K562 (cell line): ENCODE measurements at regions not wholly inside any gene's neighbourhood (a gene's known extent, or its start where the extent isn't known, plus 50 kb on each side); places are given as distances from the start of the nearest gene placed in this dataset.

ENCODE experiments used
- ATAC-seq: fragments of 200-7000 bp; cut with Tn5 transposase; 3 replicates; pipeline ENCODE4 v1.9.1; 2020; ENCODE audit warnings: moderate library complexity
- BruUV-seq: library from RNA; stranded (reverse); fragments of 400-500 nt; replicated peaks from 2 replicates; lab custom pipeline; 2021; lab: Mats Ljungman, UMichigan
- CTCF ChIA-PET: fragments of 300-600 bp; formaldehyde crosslinking; extraction: SDS; loops from one replicate; lab custom pipeline; 2021; ENCODE audit warnings: low intra/inter-chr PET ratio; lab: Yijun Ruan, JAX
- POLR2A ChIA-PET: fragments of 300-600, 350-650 bp; sonication (Branson Sonifier 250); formaldehyde crosslinking; extraction: SDS; loops from one replicate; lab custom pipeline; 2021; ENCODE audit warnings: antibody characterized with exemption, inconsistent platforms; lab: Yijun Ruan, JAX
- DNase-seq, 4 experiments: peaks; one replicate each; pipeline versions ENCODE4 v3.0.0 to v3.0.0-alpha.2; 2011 to 2018; ENCODE audit warnings: low spot score in 3 of 4, mixed read lengths in 3 of 4; ENCODE audit errors: extremely low read depth in 1 of 4
- FAIRE-seq: peaks from 2 replicates; lab custom pipeline; 2011; peaks lifted over from hg19 to GRCh38; lab: Jason Lieb, UNC
- H2AFZ ChIP-seq: 2 replicates; pipeline ENCODE4 v1.6.0; 2011; ENCODE audit warnings: low read depth, low read length, control low read depth, inconsistent platforms
- H3K27ac ChIP-seq: fragments of 200-600 bp; 3 replicates; pipeline ENCODE4 v1.8.0; 2011; ENCODE audit warnings: low read depth, mild to moderate bottlenecking, control low read depth, inconsistent platforms, low read length, moderate library complexity, mixed read lengths; ENCODE audit errors: extremely low read depth
- H3K27me3 ChIP-seq, 2 experiments: fragments of 300-600 bp in 1 of 2; 2 replicates in 1 of 2; 3 replicates in 1 of 2; pipeline versions ENCODE4 v1.6.0 to v1.8.0; 2011; ENCODE audit warnings: inconsistent platforms in 2 of 2, low read length in 2 of 2, mild to moderate bottlenecking in 1 of 2, mixed read lengths in 1 of 2, moderate library complexity in 1 of 2; ENCODE audit not compliant: control insufficient read depth in 2 of 2, insufficient read depth in 2 of 2
- H3K36me3 ChIP-seq: fragments of 300-600 bp; 3 replicates; pipeline ENCODE4 v1.8.0; 2011; ENCODE audit warnings: mild to moderate bottlenecking, low read length, inconsistent platforms; ENCODE audit not compliant: control insufficient read depth, insufficient read depth
- H3K4me1 ChIP-seq, 2 experiments: fragments of 200-600 bp in 1 of 2; replicated peaks in 1 of 2; 2 replicates in 1 of 2; 3 replicates in 1 of 2; pipeline versions ENCODE4 v1.5.1 to v1.8.0; 2011; ENCODE audit warnings: inconsistent platforms in 2 of 2, low read length in 2 of 2, mild to moderate bottlenecking in 1 of 2, mixed read lengths in 1 of 2, moderate library complexity in 1 of 2; ENCODE audit not compliant: control insufficient read depth in 2 of 2, insufficient read depth in 2 of 2
- H3K4me2 ChIP-seq: 2 replicates; pipeline ENCODE4 v1.6.1; 2011; ENCODE audit warnings: low read length, control low read depth, inconsistent platforms, mixed read lengths; ENCODE audit not compliant: insufficient read depth
- H3K4me3 ChIP-seq: fragments of 200-600 bp; sonication (generic), shearing (Covaris generic); 2 replicates; pipeline ENCODE4 v1.5.1; 2016; ENCODE audit warnings: control low read depth, inconsistent platforms
- H3K79me2 ChIP-seq: fragments of 200-600 bp; 3 replicates; pipeline ENCODE4 v1.8.0; 2011; ENCODE audit warnings: low read length, inconsistent platforms; ENCODE audit not compliant: control insufficient read depth, insufficient read depth
- H3K9ac ChIP-seq, 2 experiments: 2 replicates each; pipeline versions ENCODE4 v1.6.0 to v1.6.1; 2011; ENCODE audit warnings: low read depth in 2 of 2, low read length in 2 of 2, control low read depth in 1 of 2, inconsistent platforms in 1 of 2, mild to moderate bottlenecking in 1 of 2, mixed read lengths in 1 of 2; ENCODE audit not compliant: insufficient read depth in 1 of 2
- H3K9me1 ChIP-seq: one replicate; pipeline ENCODE4 v1.6.0; 2011; ENCODE audit warnings: inconsistent platforms, mild to moderate bottlenecking, low read length, moderate library complexity; ENCODE audit not compliant: control insufficient read depth, insufficient read depth
- H3K9me3 ChIP-seq: replicated peaks from 2 replicates; pipeline ENCODE4 v1.5.1; 2011; ENCODE audit warnings: low read depth, low read length, inconsistent platforms; ENCODE audit not compliant: control insufficient read depth, insufficient read depth
- H4K20me1 ChIP-seq: replicated peaks from 2 replicates; pipeline ENCODE4 v1.6.1; 2011; ENCODE audit warnings: low read length, inconsistent platforms, mixed read lengths; ENCODE audit not compliant: control insufficient read depth, insufficient read depth
- ATF3 ChIP-seq, 2 experiments: fragments of 450-650 bp in 1 of 2; sonication (generic) in 1 of 2; formaldehyde crosslinking in 1 of 2; IDR thresholded peaks in 1 of 2; conservative IDR thresholded peaks in 1 of 2; 2 replicates each; pipeline versions ENCODE4 v1.6.1 to v1.8.1; 2016 to 2023; ENCODE audit warnings: mild to moderate bottlenecking in 2 of 2, moderate library complexity in 2 of 2, inconsistent platforms in 1 of 2, missing genetic modification reagents in 1 of 2
- BDP1 ChIP-seq: IDR thresholded peaks from 3 replicates; pipeline ENCODE4 v1.6.1; 2011; ENCODE audit not compliant: insufficient read length, insufficient read depth
- CCNT2 ChIP-seq: IDR thresholded peaks from 2 replicates; pipeline ENCODE4 v1.6.1; 2011; ENCODE audit warnings: borderline replicate concordance, low read depth, mild to moderate bottlenecking, moderate library complexity, mixed read lengths, low read length; ENCODE audit not compliant: insufficient read length; ENCODE audit errors: extremely low read depth
- DPF2 ChIP-seq: fragments of 450-650 bp; IDR thresholded peaks from 2 replicates; pipeline ENCODE4 v1.6.1; 2016
- HCFC1 ChIP-seq: IDR thresholded peaks from 2 replicates; pipeline ENCODE4 v1.6.1; 2012; ENCODE audit warnings: low read depth, low read length, improper control_type of control experiment
- HEY1 ChIP-seq: fragments of 250-450 bp; sonication (Bioruptor Pico); IDR thresholded peaks from 2 replicates; pipeline ENCODE4 v1.5.0; 2020; ENCODE audit warnings: mild to moderate bottlenecking, moderate library complexity, borderline replicate concordance
- MYC ChIP-seq, 2 experiments: fragments of 250-450 bp in 1 of 2; sonication (Bioruptor Pico) in 1 of 2; IDR thresholded peaks; 2 replicates each; pipeline versions ENCODE4 v1.5.1 to v1.6.1; 2012 to 2021; ENCODE audit warnings: low read depth in 2 of 2, borderline replicate concordance in 1 of 2, improper control_type of control experiment in 1 of 2, low read length in 1 of 2, mild to moderate bottlenecking in 1 of 2, moderate library complexity in 1 of 2
- POU5F1 ChIP-seq: fragments of 150-350 bp; IDR thresholded peaks from 2 replicates; pipeline ENCODE4 v1.6.1; 2014; ENCODE audit warnings: borderline replicate concordance, low read length, low read depth, mild to moderate bottlenecking; ENCODE audit not compliant: partially characterized antibody
- SREBF2 ChIP-seq: sonication (generic); formaldehyde crosslinking; IDR thresholded peaks from 2 replicates; pipeline ENCODE4 v1.4.0; 2020; ENCODE audit warnings: mild to moderate bottlenecking, missing genetic modification reagents
- THRAP3 ChIP-seq: fragments of 450-650 bp; IDR thresholded peaks from 2 replicates; pipeline ENCODE4 v1.6.1; 2016; ENCODE audit warnings: mild to moderate bottlenecking, inconsistent platforms, borderline replicate concordance
- TRIM28 ChIP-seq: fragments of 450-650 bp; IDR thresholded peaks from 2 replicates; pipeline ENCODE4 v1.6.1; 2017
- XRCC5 ChIP-seq: fragments of 200-400 bp; formaldehyde crosslinking; IDR thresholded peaks from 2 replicates; pipeline ENCODE4 v1.6.1; 2017; ENCODE audit warnings: low read depth, mild to moderate bottlenecking, low read length
- ZNF561 ChIP-seq: fragments of 450-650 bp; formaldehyde crosslinking; conservative IDR thresholded peaks from 2 replicates; pipeline ENCODE4 v1.4.0; 2020; ENCODE audit warnings: mild to moderate bottlenecking, moderate library complexity
- ZSCAN32 ChIP-seq: fragments of 450-650 bp; formaldehyde crosslinking; IDR thresholded peaks from 2 replicates; pipeline ENCODE4 v1.4.0; 2020; ENCODE audit warnings: mild to moderate bottlenecking, moderate library complexity
- whole genome bisulfite sequencing: fragments of 100-300 bp; shearing (Covaris generic); methylation state at CpG from one replicate; pipeline ENCODE4 v1.1.6; 2016; ENCODE audit warnings: low coverage, mixed read lengths; ENCODE audit not compliant: insufficient coverage; ENCODE audit errors: missing lambda C conversion rate; 5-methylcytosine and 5-hydroxymethylcytosine counted together
- in situ Hi-C: fragments of 300-500 bp; cut with MboI; formaldehyde crosslinking; loops from 4 replicates; pipeline ENCODE4 v1.15.0; 2018; ENCODE audit warnings: inconsistent platforms, mixed read lengths
- intact Hi-C: fragments of 100-400 bp; cut with micrococcal nuclease; formaldehyde crosslinking; loops from 2 replicates; pipeline ENCODE4 v1.14.2; 2022
- TF ChIP-seq, protein P1 (sequence below), 2 experiments: fragments of 450-650 bp; IDR thresholded peaks; 2 replicates each; pipeline ENCODE4 v1.6.1; 2016
- TF ChIP-seq, protein P2 (sequence below): sonication (generic); formaldehyde crosslinking; IDR thresholded peaks from 2 replicates; pipeline ENCODE4 v1.8.1; 2022; ENCODE audit warnings: missing genetic modification reagents

DNA sequence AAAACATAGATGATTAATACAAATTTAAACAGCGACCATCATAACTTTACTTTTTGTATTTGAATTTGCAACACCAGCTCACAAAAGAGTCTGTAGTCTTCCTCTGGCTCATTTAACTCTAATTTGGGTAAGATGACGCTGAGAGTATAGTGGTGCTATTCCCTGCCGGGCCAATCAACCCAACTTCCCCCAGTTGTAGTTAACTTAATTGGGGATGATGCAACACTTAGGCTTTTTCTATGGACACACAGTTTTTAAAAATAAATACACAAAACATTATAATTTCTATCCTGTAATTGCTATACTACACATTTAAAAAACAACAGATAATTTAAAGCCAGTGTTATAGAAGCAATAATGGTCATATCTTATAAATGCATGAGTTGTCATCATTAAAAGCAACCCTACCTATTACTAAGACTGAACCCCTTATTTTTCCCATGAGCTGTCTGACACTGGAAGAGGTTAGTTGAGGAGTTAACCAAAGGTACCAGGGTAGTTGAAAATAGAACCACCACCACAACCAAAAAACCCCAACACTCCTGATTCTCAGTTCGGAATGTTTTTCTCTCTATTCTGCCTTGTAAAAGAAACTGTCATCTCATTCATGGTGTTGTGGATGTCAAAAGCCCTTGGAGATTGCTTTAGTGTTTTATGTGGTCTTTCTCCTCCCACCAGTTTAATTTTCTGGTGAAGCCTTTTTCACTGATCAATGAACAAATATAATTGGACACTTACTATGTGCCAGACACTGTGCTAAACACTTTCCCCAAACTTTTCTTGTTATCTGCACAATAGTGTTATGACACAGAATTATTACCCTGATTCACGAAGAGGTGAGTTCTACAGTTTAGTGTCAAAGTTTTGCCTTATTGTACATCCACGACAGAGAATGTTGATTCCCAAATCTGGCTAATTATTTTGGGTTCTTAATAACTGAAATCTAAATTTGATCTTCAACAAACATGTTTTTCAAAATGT is 61.5 kb upstream of the RAPGEF2 start:
- H3K4me3 ChIP-seq: peak overlapping the region; percentile 21
- H3K4me1 ChIP-seq: peaks cover 20 to 33% of the 10 kb centered on the region in 2 experiments
- peak overlapping the region; percentile 63 for H2AFZ ChIP-seq
- POLR2A ChIA-PET: interaction anchor here (0.6 to 0.8 kb wide), 2 partner anchors 24 to 36 kb away, joined by 3 read pairs; no protein-coding TSS in a partner anchor
- peak overlapping the region; percentile 84 for H3K27ac ChIP-seq
- peak overlapping the region in 1 of 2 experiments; percentile 67; a peak in 2 of 4 replicates for H3K9ac ChIP-seq
- no peaks in the 10 kb centered on the region for H4K20me1 ChIP-seq
- CTCF ChIA-PET: no interaction called here
- no peaks in the 10 kb centered on the region for H3K9me1 ChIP-seq
- peak overlapping the region; percentile 72 for H3K4me2 ChIP-seq
- ATAC-seq: peak; percentile 28
- H3K36me3 ChIP-seq: no peaks in the 10 kb centered on the region
- no peak for DNase-seq
- H3K79me2 ChIP-seq: no peaks in the 10 kb centered on the region
- no peaks in the 10 kb centered on the region for H3K27me3 ChIP-seq
- in situ Hi-C loops (no loop called here), intact Hi-C loops (loop anchor here (2.0 to 5.0 kb wide), 2 partner anchors 61 to 111 kb away; partner anchors contain the start of gene RAPGEF2)
- no peak for FAIRE-seq
- H3K9me3 ChIP-seq: no peaks in the 10 kb centered on the region
- TSS peak; percentile 85 for BruUV-seq
- WGBS: 17% methylated on average over 6 of the region's 6 CpGs
- TF ChIP-seq THRAP3: no peak
- TF ChIP-seq XRCC5: no peak
- TF ChIP-seq TRIM28: no peak
- TF ChIP-seq ZSCAN32: peak; percentile 89
- no peak for TF ChIP-seq BDP1
- TF ChIP-seq, protein P1, sequence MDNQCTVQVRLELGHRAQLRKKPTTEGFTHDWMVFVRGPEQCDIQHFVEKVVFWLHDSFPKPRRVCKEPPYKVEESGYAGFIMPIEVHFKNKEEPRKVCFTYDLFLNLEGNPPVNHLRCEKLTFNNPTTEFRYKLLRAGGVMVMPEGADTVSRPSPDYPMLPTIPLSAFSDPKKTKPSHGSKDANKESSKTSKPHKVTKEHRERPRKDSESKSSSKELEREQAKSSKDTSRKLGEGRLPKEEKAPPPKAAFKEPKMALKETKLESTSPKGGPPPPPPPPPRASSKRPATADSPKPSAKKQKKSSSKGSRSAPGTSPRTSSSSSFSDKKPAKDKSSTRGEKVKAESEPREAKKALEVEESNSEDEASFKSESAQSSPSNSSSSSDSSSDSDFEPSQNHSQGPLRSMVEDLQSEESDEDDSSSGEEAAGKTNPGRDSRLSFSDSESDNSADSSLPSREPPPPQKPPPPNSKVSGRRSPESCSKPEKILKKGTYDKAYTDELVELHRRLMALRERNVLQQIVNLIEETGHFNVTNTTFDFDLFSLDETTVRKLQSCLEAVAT (IDR thresholded peaks at IDR 0.05): no peak
- TF ChIP-seq POU5F1: no peak
- TF ChIP-seq ATF3 (IDR thresholded peaks at IDR 0.05): peak; percentile 97
- TF ChIP-seq ATF3 (CRISPR knock-in tag; conservative IDR thresholded peaks at IDR 0.05): no peak
- TF ChIP-seq, protein P2, sequence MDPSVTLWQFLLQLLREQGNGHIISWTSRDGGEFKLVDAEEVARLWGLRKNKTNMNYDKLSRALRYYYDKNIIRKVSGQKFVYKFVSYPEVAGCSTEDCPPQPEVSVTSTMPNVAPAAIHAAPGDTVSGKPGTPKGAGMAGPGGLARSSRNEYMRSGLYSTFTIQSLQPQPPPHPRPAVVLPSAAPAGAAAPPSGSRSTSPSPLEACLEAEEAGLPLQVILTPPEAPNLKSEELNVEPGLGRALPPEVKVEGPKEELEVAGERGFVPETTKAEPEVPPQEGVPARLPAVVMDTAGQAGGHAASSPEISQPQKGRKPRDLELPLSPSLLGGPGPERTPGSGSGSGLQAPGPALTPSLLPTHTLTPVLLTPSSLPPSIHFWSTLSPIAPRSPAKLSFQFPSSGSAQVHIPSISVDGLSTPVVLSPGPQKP: no peak
- TF ChIP-seq MYC (IDR thresholded peaks at IDR 0.05; ENCODE audit: low read depth, low read length): no peak; the same call in 1 of the 2 replicates
- no peak for TF ChIP-seq MYC (CRISPR knock-in tag; IDR thresholded peaks at IDR 0.05; ENCODE audit: borderline replicate concordance, low read depth)
- no peak for TF ChIP-seq ZNF561 (CRISPR knock-in tag)
- TF ChIP-seq HEY1: no peak
- no peak for TF ChIP-seq DPF2
- TF ChIP-seq SREBF2 (CRISPR knock-in tag): no peak
- TF ChIP-seq HCFC1: no peak
- TF ChIP-seq CCNT2: no peak
